HG03432 (cell line): ENCODE measurements at regions not wholly inside any gene's neighbourhood (a gene's known extent, or its start where the extent isn't known, plus 50 kb on each side); places are given as distances from the start of the nearest gene placed in this dataset.

Experiments used
- ATAC-seq: cut with Tn5 transposase; IDR thresholded peaks from one replicate; pipeline ENCODE4 v1.9.1; 2021; ENCODE audit warnings: mild to moderate bottlenecking, moderate library complexity; ENCODE audit not compliant: unreplicated experiment

GRCh38 chr14:75370416-75371205 is 57.2 kb upstream of the JDP2 start:
- ATAC-seq = no peak

GRCh38 chr14:75371297-75371696 is 56.5 kb upstream of the JDP2 start:
- no peak for ATAC-seq

GRCh38 chr14:75372260-75372659 is 55.6 kb upstream of the JDP2 start:
- ATAC-seq = no peak

GRCh38 chr14:75373133-75373532 is 54.7 kb upstream of the JDP2 start:
- ATAC-seq = no peak

GRCh38 chr14:75373616-75374015 is 54.2 kb upstream of the JDP2 start:
- no peak for ATAC-seq

GRCh38 chr14:75374911-75375310 is 52.9 kb upstream of the JDP2 start:
- ATAC-seq = no peak

- no peak for ATAC-seq
Observed at GRCh38 chr14:75375983-75376382, 51.8 kb upstream of the JDP2 start.
